T-helper 1 cell treated with Interleukin-12 subunit alpha and Interleukin-12 subunit beta and Interleukin-4 antibody, amounts not matched to agents 30 μg/mL and 1 μg/mL, for 36 hours (primary cell): ENCODE measurements at regions not wholly inside any gene's neighbourhood (a gene's known extent, or its start where the extent isn't known, plus 50 kb on each side); places are given as distances from the start of the nearest gene placed in this dataset.

Experiments
- H3K27ac Mint-ChIP-seq: one replicate; pipeline ENCODE4 v1.8.0; 2021; ENCODE audit warnings: mild to moderate bottlenecking, mixed read lengths
- H3K27me3 Mint-ChIP-seq: one replicate; pipeline ENCODE4 v1.8.0; 2021; ENCODE audit warnings: low read depth, mixed read lengths
- H3K36me3 Mint-ChIP-seq: one replicate; pipeline ENCODE4 v1.8.0; 2021; ENCODE audit warnings: low read depth, mixed read lengths
- H3K4me1 Mint-ChIP-seq: one replicate; pipeline ENCODE4 v1.8.0; 2021; ENCODE audit warnings: low read depth, mixed read lengths
- H3K4me3 Mint-ChIP-seq: one replicate; pipeline ENCODE4 v1.8.0; 2021; ENCODE audit warnings: mild to moderate bottlenecking, moderate library complexity, mixed read lengths
- H3K9me3 Mint-ChIP-seq: one replicate; pipeline ENCODE4 v1.8.0; 2021; ENCODE audit warnings: mixed read lengths

- H3K36me3 Mint-ChIP-seq = no peaks in the 10 kb centered on the region
- no peaks in the 10 kb centered on the region for H3K27me3 Mint-ChIP-seq
- H3K27ac Mint-ChIP-seq = no peak overlapping the region
- H3K4me1 Mint-ChIP-seq = no peaks in the 10 kb centered on the region
- no peak overlapping the region for H3K4me3 Mint-ChIP-seq
- peaks cover 16% of the 10 kb centered on the region for H3K9me3 Mint-ChIP-seq
Measured at GRCh38 chr13:89923736-89924135, 1423.8 kb upstream of the MIR17HG start.

- H3K4me3 Mint-ChIP-seq = no peak overlapping the region
- no peaks in the 10 kb centered on the region for H3K4me1 Mint-ChIP-seq
- H3K36me3 Mint-ChIP-seq = no peaks in the 10 kb centered on the region
- no peaks in the 10 kb centered on the region for H3K27me3 Mint-ChIP-seq
- peaks cover 15% of the 10 kb centered on the region for H3K9me3 Mint-ChIP-seq
- no peak overlapping the region for H3K27ac Mint-ChIP-seq
Measured at GRCh38 chr13:89925107-89925506, 1422.4 kb upstream of the MIR17HG start.

- Mint-ChIP-seq H3K4me3 (no peak overlapping the region), H3K9me3 (peaks cover 10% of the 10 kb centered on the region), H3K27ac (no peak overlapping the region), H3K36me3 (no peaks in the 10 kb centered on the region), H3K4me1 (no peaks in the 10 kb centered on the region), H3K27me3 (no peaks in the 10 kb centered on the region)
Measured at GRCh38 chr13:89930861-89931260, 1416.6 kb upstream of the MIR17HG start.

- Mint-ChIP-seq H3K4me3 (no peak overlapping the region), H3K9me3 (peaks cover 14% of the 10 kb centered on the region), H3K27ac (no peak overlapping the region), H3K27me3 (no peaks in the 10 kb centered on the region), H3K36me3 (no peaks in the 10 kb centered on the region), H3K4me1 (no peaks in the 10 kb centered on the region)
Measured at GRCh38 chr13:89932902-89933301, 1414.6 kb upstream of the MIR17HG start.

GRCh38 chr13:89936256-89936655, 1411.2 kb upstream of the MIR17HG start:
- Mint-ChIP-seq H3K4me3 (no peak overlapping the region), H3K4me1 (no peaks in the 10 kb centered on the region), H3K27me3 (no peaks in the 10 kb centered on the region), H3K36me3 (no peaks in the 10 kb centered on the region), H3K9me3 (peaks cover 24% of the 10 kb centered on the region), H3K27ac (no peak overlapping the region)

GRCh38 chr13:89937420-89937819, 1410.1 kb upstream of the MIR17HG start:
- H3K4me3 Mint-ChIP-seq = no peak overlapping the region
- H3K9me3 Mint-ChIP-seq = peaks cover 24% of the 10 kb centered on the region
- no peak overlapping the region for H3K27ac Mint-ChIP-seq
- no peaks in the 10 kb centered on the region for H3K4me1 Mint-ChIP-seq
- no peaks in the 10 kb centered on the region for H3K36me3 Mint-ChIP-seq
- H3K27me3 Mint-ChIP-seq = no peaks in the 10 kb centered on the region

- peaks cover 21% of the 10 kb centered on the region for H3K9me3 Mint-ChIP-seq
- no peaks in the 10 kb centered on the region for H3K27me3 Mint-ChIP-seq
- H3K4me3 Mint-ChIP-seq = no peak overlapping the region
- H3K4me1 Mint-ChIP-seq = no peaks in the 10 kb centered on the region
- no peaks in the 10 kb centered on the region for H3K36me3 Mint-ChIP-seq
- no peak overlapping the region for H3K27ac Mint-ChIP-seq
Measured at GRCh38 chr13:89940383-89940782, 1407.1 kb upstream of the MIR17HG start.

GRCh38 chr13:89943139-89943538, 1404.3 kb upstream of the MIR17HG start:
- no peak overlapping the region for H3K4me3 Mint-ChIP-seq
- no peaks in the 10 kb centered on the region for H3K36me3 Mint-ChIP-seq
- peaks cover 19% of the 10 kb centered on the region for H3K9me3 Mint-ChIP-seq
- H3K27ac Mint-ChIP-seq = no peak overlapping the region
- H3K27me3 Mint-ChIP-seq = no peaks in the 10 kb centered on the region
- H3K4me1 Mint-ChIP-seq = no peaks in the 10 kb centered on the region

- Mint-ChIP-seq H3K27ac (no peak overlapping the region), H3K4me1 (no peaks in the 10 kb centered on the region), H3K27me3 (no peaks in the 10 kb centered on the region), H3K36me3 (no peaks in the 10 kb centered on the region), H3K9me3 (peaks cover 17% of the 10 kb centered on the region), H3K4me3 (no peak overlapping the region)
Measured at GRCh38 chr13:89950225-89950624, 1397.3 kb upstream of the MIR17HG start.

- no peaks in the 10 kb centered on the region for H3K27me3 Mint-ChIP-seq
- H3K36me3 Mint-ChIP-seq = no peaks in the 10 kb centered on the region
Measured at GRCh38 chr13:89951341-89951740, 1396.1 kb upstream of the MIR17HG start.

GRCh38 chr13:89953581-89953980, 1393.9 kb upstream of the MIR17HG start:
- H3K27me3 Mint-ChIP-seq = no peaks in the 10 kb centered on the region
- no peak overlapping the region for H3K4me3 Mint-ChIP-seq
- no peaks in the 10 kb centered on the region for H3K4me1 Mint-ChIP-seq
- H3K27ac Mint-ChIP-seq = no peak overlapping the region
- peaks cover 10% of the 10 kb centered on the region for H3K9me3 Mint-ChIP-seq
- no peaks in the 10 kb centered on the region for H3K36me3 Mint-ChIP-seq

More at GRCh38 chr13:89951341-89951740, 1396.1 kb upstream of the MIR17HG start:
- H3K27ac Mint-ChIP-seq = no peak overlapping the region
- no peak overlapping the region for H3K4me3 Mint-ChIP-seq
- H3K4me1 Mint-ChIP-seq = no peaks in the 10 kb centered on the region
- peaks cover 14% of the 10 kb centered on the region for H3K9me3 Mint-ChIP-seq

- H3K4me1 Mint-ChIP-seq = no peaks in the 10 kb centered on the region
- peaks cover 10% of the 10 kb centered on the region for H3K9me3 Mint-ChIP-seq
- no peak overlapping the region for H3K4me3 Mint-ChIP-seq
- no peaks in the 10 kb centered on the region for H3K27me3 Mint-ChIP-seq
- H3K36me3 Mint-ChIP-seq = no peaks in the 10 kb centered on the region
- H3K27ac Mint-ChIP-seq = no peak overlapping the region
Measured at GRCh38 chr13:89955773-89956172, 1391.7 kb upstream of the MIR17HG start.

- no peak overlapping the region for H3K27ac Mint-ChIP-seq
- no peaks in the 10 kb centered on the region for H3K36me3 Mint-ChIP-seq
- H3K9me3 Mint-ChIP-seq = peaks cover 5% of the 10 kb centered on the region
Measured at GRCh38 chr13:89959074-89959473, 1388.4 kb upstream of the MIR17HG start.

GRCh38 chr13:89965252-89965651, 1382.2 kb upstream of the MIR17HG start:
- Mint-ChIP-seq H3K27ac (no peak overlapping the region), H3K9me3 (peaks cover 11% of the 10 kb centered on the region), H3K27me3 (no peaks in the 10 kb centered on the region), H3K4me1 (no peaks in the 10 kb centered on the region), H3K36me3 (no peaks in the 10 kb centered on the region), H3K4me3 (no peak overlapping the region)

More at GRCh38 chr13:89959074-89959473, 1388.4 kb upstream of the MIR17HG start:
- no peak overlapping the region for H3K4me3 Mint-ChIP-seq
- no peaks in the 10 kb centered on the region for H3K27me3 Mint-ChIP-seq
- H3K4me1 Mint-ChIP-seq = no peaks in the 10 kb centered on the region

- H3K9me3 Mint-ChIP-seq = peaks cover 11% of the 10 kb centered on the region
- no peak overlapping the region for H3K27ac Mint-ChIP-seq
- H3K4me1 Mint-ChIP-seq = no peaks in the 10 kb centered on the region
- no peaks in the 10 kb centered on the region for H3K27me3 Mint-ChIP-seq
- H3K36me3 Mint-ChIP-seq = no peaks in the 10 kb centered on the region
- no peak overlapping the region for H3K4me3 Mint-ChIP-seq
Measured at GRCh38 chr13:89966524-89966923, 1381.0 kb upstream of the MIR17HG start.

- no peak overlapping the region for H3K27ac Mint-ChIP-seq
- H3K36me3 Mint-ChIP-seq = no peaks in the 10 kb centered on the region
- no peaks in the 10 kb centered on the region for H3K27me3 Mint-ChIP-seq
- H3K4me3 Mint-ChIP-seq = no peak overlapping the region
- peaks cover 11% of the 10 kb centered on the region for H3K9me3 Mint-ChIP-seq
- no peaks in the 10 kb centered on the region for H3K4me1 Mint-ChIP-seq
Measured at GRCh38 chr13:89967701-89968100, 1379.8 kb upstream of the MIR17HG start.
